HG03159 (cell line): ENCODE measurements at regions not wholly inside any gene's neighbourhood (a gene's known extent, or its start where the extent isn't known, plus 50 kb on each side); places are given as distances from the start of the nearest gene placed in this dataset.

Experiments
- ATAC-seq: cut with Tn5 transposase; IDR thresholded peaks from one replicate; pipeline ENCODE4 v1.9.1; 2021; ENCODE audit warnings: mild to moderate bottlenecking, moderate library complexity; ENCODE audit not compliant: unreplicated experiment

DNA sequence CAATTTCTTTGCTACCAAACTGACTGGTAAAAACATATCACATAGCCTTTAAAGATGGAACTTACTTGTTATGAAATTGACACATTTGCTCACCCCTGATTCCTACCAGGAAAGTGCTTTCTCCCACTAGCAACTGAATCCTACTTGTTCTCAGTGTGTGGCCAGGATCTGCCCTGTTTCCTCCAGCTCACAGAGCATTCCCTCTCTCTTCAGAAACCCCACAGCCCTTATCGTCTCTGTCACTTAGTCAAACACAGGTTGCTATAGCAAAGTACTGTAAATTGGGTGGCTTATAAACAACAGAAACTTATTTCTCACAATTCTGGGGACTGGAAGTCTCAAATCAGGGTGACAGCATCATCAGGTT is 265.2 kb upstream of the BOD1L1 start:
- no peak for ATAC-seq

DNA sequence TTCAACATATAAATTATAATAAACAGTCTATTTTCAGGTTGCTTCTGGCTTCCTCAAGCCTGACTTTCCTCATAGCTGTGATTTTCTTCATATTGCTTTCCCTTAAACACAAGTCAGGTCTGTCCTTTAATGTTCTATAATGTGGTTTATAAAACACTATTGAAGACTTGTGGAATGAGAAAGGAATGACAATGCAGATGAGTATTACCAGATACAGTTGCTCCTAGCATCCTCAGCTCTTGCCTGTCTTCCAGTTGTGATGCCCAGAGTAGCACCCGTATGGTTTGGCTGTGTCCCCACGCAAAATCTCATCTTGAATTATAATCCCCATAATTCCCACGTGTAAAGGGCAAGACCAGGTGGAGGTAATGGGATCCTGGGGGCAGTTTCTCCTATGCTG is 265.7 kb upstream of the BOD1L1 start:
- ATAC-seq = no peak

DNA sequence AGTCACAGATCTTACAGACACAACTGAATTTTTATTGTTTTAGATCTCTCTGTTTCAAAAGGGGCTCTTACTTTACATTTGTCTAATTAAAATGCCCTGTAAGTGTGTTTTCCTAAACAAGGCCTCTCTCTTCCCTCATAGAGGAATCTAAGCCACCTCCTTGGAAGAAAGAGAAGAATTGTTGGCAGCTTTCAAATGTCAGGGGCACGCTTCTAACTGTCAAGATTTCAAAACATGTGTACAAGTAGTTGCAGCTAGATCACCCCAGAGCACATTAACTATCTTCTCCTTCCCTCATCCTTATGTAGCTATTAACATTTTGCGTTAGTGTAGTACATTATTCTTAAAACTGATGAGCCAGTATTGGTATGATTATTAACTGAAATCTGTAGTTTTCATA is 266.5 kb upstream of the BOD1L1 start:
- ATAC-seq = no peak

DNA sequence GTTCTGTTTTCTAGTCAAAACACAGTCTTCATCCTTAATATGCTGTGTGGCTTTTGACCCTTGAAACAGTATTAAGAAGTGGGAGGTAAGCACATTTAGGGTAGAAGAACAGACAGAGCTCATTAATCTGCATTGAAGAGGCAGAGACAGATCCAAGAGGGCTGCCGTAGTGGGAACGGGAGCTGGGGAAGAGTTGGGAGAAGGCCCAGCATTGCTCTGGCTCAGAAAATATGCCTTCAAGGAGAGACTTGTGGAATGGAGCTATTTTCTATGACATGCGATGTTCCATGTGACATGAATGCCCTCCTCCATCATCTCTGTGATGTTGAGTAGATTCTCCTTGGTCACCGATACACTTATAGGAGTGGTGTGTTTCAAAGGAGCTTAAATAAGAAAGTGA is 273.3 kb upstream of the BOD1L1 start:
- ATAC-seq = no peak

DNA sequence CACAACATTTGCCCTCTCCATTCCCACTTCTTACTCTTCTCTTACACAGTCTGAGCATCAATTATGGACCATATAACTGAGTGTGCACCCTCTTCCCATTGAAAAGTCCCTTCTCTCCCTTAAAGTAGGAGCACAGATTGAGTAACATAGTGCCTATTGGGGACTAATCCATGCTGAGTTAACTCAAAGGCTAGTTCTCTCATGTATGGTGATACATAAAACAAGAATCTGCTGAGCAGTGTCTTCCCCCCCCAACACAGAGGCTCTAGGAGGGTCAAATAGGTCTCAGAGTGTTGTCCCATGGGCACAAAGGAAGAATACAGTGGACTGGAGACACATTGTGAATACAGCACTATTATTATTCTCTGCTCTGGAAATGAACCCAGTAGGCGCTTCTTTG is 274.6 kb upstream of the BOD1L1 start:
- no peak for ATAC-seq

DNA sequence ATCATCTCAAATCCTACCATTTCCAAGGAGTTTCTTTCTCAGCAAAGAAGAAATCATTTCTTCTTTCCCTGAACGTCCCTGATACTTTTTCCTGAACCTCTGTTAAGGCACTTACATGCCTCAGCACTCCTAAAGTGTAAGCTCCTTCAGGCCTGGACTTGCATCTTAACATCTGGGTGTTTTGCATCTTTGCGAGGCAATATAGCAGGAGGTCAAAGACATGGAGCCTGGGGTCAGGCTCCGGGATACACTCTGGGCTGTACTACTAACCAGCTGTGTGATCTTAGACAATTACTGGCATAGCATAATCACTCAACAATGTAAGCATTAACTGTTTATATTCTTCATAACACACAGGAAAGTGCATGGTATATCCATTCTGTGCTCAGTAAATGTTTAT is 275.5 kb upstream of the BOD1L1 start:
- no peak for ATAC-seq

DNA sequence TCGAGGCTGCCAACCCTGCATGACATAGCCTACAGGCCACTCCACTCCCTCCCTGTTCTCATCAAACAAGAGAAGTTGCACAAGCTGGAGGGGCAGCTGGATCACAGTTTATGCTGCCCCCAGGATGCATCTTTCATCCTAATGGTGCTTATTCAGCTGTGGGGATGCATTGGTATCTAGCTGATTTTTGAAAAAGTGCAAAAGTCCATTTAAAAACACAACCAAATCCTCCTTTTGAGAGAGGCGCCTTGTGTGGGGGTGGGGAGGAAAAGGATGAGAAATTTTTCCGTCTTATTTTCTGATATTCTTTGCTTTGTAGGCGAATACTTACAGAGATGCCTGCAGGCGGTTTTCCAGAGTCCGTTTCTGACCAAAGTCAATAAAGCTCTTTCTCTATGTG is 276.4 kb upstream of the BOD1L1 start:
- ATAC-seq = no peak

DNA sequence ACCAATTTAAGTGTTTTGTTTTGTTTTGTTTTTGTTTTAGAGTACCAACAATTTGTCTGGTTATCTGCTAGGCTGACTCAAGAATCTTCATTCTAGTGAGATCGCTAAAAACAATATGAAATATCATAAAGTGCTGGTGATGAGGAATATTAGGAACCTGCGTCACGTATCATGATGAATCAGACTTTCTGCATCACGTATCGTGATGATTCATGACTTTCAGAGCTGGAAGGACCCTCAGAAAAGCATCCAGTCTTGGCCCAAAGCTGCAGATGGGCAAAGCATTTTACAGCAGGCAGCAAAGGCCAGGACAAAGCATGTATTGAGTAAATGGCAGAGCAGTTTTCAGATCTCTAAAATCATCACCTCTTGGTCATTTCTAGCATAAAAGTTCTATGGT is 278.0 kb upstream of the BOD1L1 start:
- no peak for ATAC-seq

DNA sequence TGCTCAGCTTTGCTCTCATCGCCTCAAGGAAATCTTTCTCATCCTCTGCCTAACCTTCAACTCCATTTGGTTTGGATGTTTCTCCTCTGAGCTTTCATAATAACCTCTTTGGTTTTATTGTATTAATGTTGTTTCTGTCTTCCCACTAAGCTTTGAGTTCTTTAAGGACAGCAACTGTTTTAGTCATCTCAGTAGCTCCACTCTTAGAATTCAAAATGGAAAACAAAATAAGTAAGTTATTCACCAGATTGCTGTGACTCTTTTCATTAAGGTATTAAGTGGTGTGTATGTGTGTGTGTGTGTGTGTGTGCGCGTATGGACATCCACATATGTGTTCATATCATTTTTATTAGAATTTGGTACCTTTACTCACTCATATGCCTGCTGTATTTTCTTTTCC is 279.2 kb upstream of the BOD1L1 start:
- ATAC-seq = no peak

DNA sequence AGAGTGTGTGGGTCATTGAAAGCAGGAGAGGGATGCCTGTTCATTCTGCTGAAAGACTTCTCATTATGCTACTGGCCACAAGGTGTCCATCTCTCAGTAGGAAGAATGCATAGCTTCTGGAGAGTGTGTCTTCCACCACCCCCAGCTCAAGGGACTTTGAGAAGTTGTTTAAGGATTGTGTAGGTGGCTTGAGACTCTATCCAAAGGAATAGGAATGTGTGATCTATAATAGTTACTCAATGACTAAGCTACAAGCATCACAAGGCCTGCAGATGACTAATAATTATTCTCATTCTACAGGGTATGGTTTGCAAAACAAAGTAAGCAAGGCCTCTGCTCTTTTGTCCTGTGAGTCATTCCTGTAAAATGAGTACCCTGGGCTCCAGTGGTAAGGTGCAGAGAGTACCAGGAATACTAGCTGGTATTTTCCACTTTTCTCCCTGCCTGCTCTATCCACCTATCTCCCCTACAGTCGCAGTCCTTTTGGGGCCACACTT is 279.8 kb upstream of the BOD1L1 start:
- no peak for ATAC-seq

DNA sequence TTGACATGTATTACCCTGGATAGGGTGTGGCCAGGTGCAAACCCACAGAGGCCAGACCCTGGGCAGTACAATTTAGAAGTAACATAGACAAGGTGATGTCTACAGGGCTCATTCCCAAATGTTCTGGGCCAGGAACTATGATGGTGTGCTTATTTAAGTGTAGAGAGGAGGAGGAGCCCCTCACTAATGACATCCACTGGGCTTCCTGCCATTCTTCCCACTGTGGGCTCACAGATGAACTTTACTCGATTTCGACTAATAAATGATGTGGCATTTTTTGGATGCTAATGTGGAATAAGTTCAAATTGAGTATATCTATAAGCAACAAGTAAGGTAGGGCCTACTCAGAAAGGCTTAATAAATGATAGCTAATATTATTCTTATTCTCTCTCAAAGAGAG is 280.9 kb upstream of the BOD1L1 start:
- no peak for ATAC-seq

DNA sequence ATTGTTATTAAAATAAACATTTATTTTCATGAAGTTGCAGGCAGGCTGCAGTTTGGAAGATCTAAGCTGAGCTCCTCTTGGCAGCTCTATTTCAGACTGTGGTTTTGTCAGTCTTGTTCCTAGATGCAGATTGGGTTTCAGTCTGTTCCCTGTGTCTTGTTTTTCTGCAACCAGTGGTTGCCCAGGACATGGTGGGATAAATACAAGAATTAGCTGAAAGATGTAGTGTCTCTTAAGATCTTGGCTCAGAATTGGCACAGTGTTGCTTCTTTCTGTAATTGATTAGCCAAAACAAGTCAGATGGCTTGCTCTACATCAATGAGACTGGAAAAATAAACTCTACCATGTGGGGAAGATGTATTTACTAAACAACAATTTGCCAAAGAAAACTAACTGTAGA is 283.0 kb upstream of the BOD1L1 start:
- no peak for ATAC-seq

DNA sequence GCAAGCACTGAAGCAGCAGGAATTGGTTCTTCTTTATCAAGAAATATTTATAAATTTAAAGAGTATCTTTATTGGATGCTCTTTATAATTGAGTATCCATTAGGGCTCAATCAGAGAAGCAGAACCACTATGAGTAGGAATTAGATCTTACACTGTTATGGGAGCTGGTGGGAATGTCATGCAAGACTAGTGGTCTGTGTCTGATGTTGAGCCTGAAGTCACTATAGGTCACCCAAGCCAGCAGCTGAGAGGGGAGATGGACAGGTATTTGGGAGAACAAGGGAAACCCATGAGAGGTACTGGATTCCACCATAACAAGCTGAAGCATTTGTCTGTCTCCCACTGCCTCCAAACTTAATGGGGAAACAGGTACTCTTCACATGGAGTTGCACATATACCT is 283.7 kb upstream of the BOD1L1 start:
- ATAC-seq = no peak

DNA sequence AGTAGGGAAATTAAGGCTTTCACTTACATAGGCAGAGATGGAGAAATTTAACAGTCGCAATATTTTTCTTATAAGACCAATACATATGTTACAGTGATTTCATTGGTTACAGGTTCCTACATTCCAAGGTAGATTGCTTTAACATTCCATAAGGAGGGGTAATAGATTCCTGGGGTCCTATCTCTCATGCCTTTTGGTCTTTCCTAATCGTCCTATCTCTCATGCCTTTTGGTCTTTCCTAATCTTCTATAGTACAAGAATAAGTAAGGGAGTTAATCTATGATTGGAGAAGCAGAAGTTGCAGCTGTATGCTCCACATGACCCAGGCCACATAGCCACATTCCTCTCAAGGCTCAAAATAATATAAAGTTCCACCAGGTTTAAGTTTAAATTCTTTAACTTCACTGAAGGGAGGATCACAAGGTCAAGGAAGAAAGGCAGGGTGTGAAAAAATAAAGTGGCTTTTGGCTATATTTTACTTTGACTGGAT is 285.0 kb upstream of the BOD1L1 start:
- no peak for ATAC-seq

DNA sequence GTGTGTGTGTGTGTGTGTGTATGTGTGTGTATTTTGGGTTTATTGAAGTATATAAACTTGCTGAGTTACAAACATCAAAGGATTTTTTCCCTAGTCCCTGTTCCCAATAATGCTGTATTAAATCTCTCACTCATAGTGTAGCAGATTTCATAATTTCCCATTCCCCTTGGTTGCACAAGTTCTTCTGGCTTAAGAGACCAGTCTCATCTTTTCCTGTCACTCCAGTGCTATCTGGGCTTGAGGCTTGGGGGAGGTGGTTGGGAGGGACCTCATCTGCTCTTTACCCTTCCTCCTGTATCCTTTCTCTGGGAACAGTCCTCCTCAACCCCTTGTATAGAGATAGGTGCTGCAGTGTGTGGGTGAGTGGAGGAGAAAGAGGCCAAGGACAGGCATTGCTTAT is 285.4 kb upstream of the BOD1L1 start:
- no peak for ATAC-seq

DNA sequence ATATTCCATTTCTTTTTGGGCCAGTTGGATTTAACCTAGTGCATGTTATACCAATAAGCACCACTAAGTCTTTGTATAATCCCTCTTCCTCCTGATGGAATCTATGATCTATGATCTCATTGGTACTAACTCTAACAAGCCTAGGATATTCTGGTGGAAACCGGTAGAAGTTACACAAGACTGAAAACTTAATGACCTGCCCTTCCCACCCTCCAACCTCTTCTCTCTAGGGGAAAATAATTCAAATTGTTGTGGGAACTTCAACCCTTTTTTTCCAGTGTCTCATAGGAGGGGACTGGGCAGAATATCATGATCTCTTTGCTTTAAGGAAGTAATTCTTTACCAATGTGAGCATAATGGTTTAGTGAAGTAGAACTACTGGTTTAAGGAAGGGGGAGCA is 289.5 kb upstream of the BOD1L1 start:
- ATAC-seq = no peak

DNA sequence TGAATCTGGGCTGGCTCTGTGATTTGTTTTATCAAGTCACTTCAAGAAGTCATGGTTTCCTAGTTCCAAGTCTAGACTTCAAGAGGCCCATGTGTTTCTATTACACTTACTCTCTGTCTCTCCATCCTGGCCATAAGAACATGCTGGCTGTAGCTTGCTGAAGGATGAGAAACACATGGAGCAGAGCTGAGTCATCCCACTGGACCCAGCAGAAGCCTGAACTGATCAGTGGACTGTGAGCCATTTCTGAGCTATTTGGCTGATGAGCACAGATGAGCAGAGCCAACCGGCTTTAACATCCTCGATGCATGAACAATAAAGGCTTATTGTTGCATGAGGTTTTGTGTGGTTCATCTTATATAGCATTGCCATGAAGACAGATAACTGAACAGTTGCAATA is 290.6 kb upstream of the BOD1L1 start:
- ATAC-seq = no peak

DNA sequence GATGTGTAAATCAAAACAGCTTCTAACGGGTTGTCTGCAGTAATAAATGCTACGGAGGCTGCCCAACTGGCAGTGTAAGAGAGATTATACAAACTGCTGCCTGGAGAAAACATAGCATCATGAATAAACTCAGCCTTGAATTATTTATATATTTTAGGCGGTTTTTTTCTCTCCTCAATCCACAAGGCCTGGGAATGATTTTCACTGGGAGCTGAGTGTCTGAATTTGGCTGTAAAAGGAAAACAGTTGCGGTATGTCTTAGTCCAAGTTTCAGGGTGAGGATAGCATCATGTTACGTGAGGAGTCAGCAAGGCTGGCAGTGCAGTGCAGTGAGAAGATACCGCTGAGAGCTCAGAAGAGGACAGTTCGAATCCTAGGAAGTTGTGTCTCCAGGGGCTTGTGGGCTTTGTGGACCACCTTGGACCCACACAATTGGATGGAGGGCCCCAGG is 291.5 kb upstream of the BOD1L1 start:
- ATAC-seq = no peak

DNA sequence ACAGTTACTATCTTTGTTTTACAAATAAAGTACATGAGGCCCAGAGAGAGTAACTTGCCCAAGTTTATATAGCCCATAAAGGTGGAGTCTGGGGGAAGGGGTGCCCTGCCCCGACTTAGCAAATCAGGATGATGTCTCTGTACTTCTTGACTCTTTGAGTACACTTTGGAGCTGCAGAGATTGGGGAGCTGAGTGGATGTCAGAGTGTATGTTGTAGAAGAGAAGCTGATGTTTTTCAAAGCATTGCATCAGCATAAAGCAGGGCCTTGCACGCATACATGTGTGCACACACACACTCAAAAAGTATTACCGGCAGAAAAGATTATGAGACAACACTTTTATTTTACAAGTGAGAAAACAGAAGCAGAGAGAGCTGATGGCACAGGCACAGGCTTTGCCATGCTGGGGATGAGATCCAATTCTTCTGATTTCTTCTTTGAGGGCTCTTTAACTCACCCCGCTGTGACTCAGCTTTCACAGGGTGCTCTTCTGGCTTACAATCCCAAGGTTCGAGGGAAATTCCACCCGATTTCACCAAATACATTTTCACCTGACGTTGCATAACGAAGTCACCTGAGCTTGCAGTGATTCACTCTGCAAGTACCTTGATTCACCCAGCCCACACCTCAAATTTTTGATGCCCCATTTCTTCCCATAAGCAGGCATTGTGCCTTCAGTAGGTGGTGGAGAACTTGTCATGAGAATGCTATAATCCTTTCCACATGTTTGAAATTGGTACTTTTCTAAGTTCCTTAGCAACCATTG is 292.8 kb upstream of the BOD1L1 start:
- ATAC-seq = no peak

DNA sequence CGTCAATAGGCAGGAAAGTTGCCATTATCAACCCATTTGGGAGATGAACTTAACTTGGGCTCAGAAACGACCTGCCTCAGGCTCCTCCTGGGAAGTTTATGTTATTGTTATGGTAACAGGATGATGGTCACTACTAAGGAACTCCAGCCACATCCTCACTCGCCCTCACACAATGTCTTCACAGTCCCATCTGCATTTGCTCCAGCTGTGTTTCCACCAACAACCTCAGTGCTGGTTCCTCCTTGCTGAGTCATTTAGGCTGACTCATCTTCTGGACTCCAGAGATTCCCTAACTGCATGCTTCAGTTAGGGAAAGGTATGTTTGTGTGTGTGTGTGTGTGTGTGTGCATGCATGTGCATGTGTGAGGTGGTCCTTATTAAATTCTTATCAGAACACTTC is 293.4 kb upstream of the BOD1L1 start:
- no peak for ATAC-seq

DNA sequence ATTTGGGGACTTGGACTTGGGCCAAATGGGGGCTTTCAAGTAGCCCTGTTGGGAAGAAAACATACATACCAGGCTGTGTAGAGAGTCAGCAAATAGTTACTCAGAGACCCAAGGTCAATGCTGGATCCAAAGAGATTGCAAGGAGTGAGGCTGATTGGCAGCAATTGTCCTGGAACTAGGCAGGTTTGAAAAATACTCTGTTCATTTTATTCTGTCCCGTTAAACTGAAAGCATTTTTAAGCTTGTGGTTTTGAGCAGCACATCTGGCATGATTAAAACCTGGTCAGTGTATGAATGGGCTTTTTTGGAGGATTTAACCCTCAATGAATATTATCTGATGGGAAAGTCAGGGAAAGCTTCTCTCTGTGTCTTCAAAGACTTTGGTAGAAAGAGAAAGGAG is 294.3 kb upstream of the BOD1L1 start:
- no peak for ATAC-seq

DNA sequence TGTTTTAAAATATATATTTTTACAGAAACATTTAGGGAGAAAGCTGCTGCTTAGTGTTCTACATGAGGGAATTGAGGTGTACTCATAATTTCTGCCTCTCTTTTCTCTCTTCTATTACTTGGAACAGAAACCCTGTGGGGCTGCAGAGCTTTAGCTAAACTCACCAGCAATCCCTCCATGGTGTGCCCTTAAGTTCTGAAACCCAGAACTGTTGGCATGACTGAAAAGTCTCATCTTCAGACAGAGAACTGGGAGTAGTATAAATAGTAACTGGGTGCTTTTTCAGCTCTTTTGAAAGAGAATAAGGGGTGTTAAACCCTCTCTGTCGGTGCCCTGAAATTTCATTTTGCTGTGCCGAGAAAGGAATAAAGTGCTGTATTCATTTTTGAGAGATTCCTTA is 294.9 kb upstream of the BOD1L1 start:
- ATAC-seq = no peak
